HCT116 (cell line): ENCODE measurements at regions not wholly inside any gene's neighbourhood (a gene's known extent, or its start where the extent isn't known, plus 50 kb on each side); places are given as distances from the start of the nearest gene placed in this dataset.
"Not testable (repeated sequence)": the region's sequence is repeated elsewhere in the genome, so short reads cannot be mapped to it uniquely, and the experiment has no call there.

Source experiments
- ATAC-seq: fragments of 200-7000 bp; cut with Tn5 transposase; 2 replicates; pipeline ENCODE4 v1.9.1; 2020; ENCODE audit warnings: mild to moderate bottlenecking, moderate library complexity
- BruUV-seq: library from RNA; stranded (reverse); fragments of 400-500 nt; replicated peaks from 2 replicates; lab custom pipeline; 2021; lab: Mats Ljungman, UMichigan
- CTCF ChIA-PET: fragments of 300-600 bp; sonication (Branson Sonifier 250); formaldehyde crosslinking; loops from one replicate; lab custom pipeline; 2021; ENCODE audit warnings: antibody characterized with exemption; lab: Charles Lee
- POLR2A ChIA-PET: fragments of 300-600, 350-600 bp; sonication (Branson Sonifier 250); formaldehyde crosslinking; loops from one replicate; lab custom pipeline; 2021; ENCODE audit warnings: antibody characterized with exemption; lab: Charles Lee
- RAD21 ChIA-PET, 2 experiments: fragments of 300-600 bp; sonication (Branson Sonifier 250); formaldehyde crosslinking; loops; one replicate each; lab custom pipeline; 2023; ENCODE audit warnings: low total read pairs in 2 of 2; ENCODE audit not compliant: uncharacterized antibody in 2 of 2, unreplicated experiment in 2 of 2, low non-redundant PET in 1 of 2; lab: Charles Lee
- DNase-seq: peaks from one replicate; pipeline ENCODE4 v3.0.0-alpha.2; 2010; ENCODE audit warnings: low read depth, low spot score
- H2AFZ ChIP-seq: fragments of 200-600 bp; shearing (Covaris generic), sonication (generic); 2 replicates; pipeline ENCODE4 v1.6.1; 2017; ENCODE audit warnings: low read depth, mixed run types, mixed read lengths, antibody characterized with exemption, low read length; ENCODE audit not compliant: poor library complexity, severe bottlenecking
- H3K27ac ChIP-seq: 2 replicates; pipeline ENCODE4 v1.5.1; 2012; ENCODE audit warnings: low read depth, low read length
- H3K27me3 ChIP-seq: fragments of 200-600 bp; sonication (generic); 2 replicates; pipeline ENCODE4 v1.6.1; 2016; ENCODE audit warnings: mixed run types, low read length, mixed read lengths; ENCODE audit not compliant: insufficient read depth
- H3K36me3 ChIP-seq, 2 experiments: fragments of 200-500 bp in 1 of 2; fragments of 200-600 bp in 1 of 2; sonication (Bioruptor generic) in 1 of 2; sonication (generic) in 1 of 2; 2 replicates each; pipeline versions ENCODE4 v1.5.1 to v1.6.1; 2014 to 2016; ENCODE audit warnings: low read length in 2 of 2, inconsistent platforms in 1 of 2, mixed read lengths in 1 of 2, mixed run types in 1 of 2; ENCODE audit not compliant: insufficient read depth in 2 of 2, control insufficient read depth in 1 of 2
- H3K4me1 ChIP-seq, 2 experiments: fragments of 200-600 bp in 1 of 2; sonication (generic) in 1 of 2; 2 replicates each; pipeline versions ENCODE4 v1.5.1 to v1.6.1; 2012 to 2017; ENCODE audit warnings: low read length in 2 of 2, inconsistent platforms in 1 of 2, mild to moderate bottlenecking in 1 of 2, mixed read lengths in 1 of 2, mixed run types in 1 of 2, moderate library complexity in 1 of 2; ENCODE audit not compliant: insufficient read depth in 2 of 2, control insufficient read depth in 1 of 2
- H3K4me2 ChIP-seq: fragments of 200-600 bp; sonication (generic); 2 replicates; pipeline ENCODE4 v1.6.1; 2017; ENCODE audit warnings: mixed run types, low read length, mixed read lengths
- H3K4me3 ChIP-seq, 2 experiments: fragments of 200-600 bp in 1 of 2; sonication (generic) in 1 of 2; replicated peaks in 1 of 2; 2 replicates each; pipeline ENCODE4 v1.5.1; 2011 to 2016; ENCODE audit warnings: low read length in 2 of 2, control low read depth in 1 of 2, low read depth in 1 of 2, mild to moderate bottlenecking in 1 of 2, mixed read lengths in 1 of 2, mixed run types in 1 of 2
- H3K79me2 ChIP-seq: fragments of 200-600 bp; sonication (generic); 2 replicates; pipeline ENCODE4 v1.6.1; 2017; ENCODE audit warnings: mild to moderate bottlenecking, mixed run types, low read length, moderate library complexity, mixed read lengths; ENCODE audit not compliant: insufficient read depth
- H3K9ac ChIP-seq: fragments of 200-600 bp; sonication (generic); 2 replicates; pipeline ENCODE4 v1.6.1; 2016; ENCODE audit warnings: low read length, mixed read lengths
- H3K9me2 ChIP-seq: fragments of 200-600 bp; sonication (generic), shearing (Covaris generic); 2 replicates; pipeline ENCODE4 v1.6.1; 2017; ENCODE audit warnings: mixed run types, mild to moderate bottlenecking, moderate library complexity; ENCODE audit not compliant: insufficient read depth
- H3K9me3 ChIP-seq, 2 experiments: fragments of 200-500 bp in 1 of 2; fragments of 200-600 bp in 1 of 2; sonication (Bioruptor generic) in 1 of 2; sonication (generic) in 1 of 2; 2 replicates each; pipeline ENCODE4 v1.6.1; 2014 to 2017; ENCODE audit warnings: low read length in 2 of 2, mixed read lengths in 2 of 2, inconsistent platforms in 1 of 2, low read depth in 1 of 2, mild to moderate bottlenecking in 1 of 2, mixed run types in 1 of 2, moderate library complexity in 1 of 2; ENCODE audit not compliant: control insufficient read depth in 1 of 2, insufficient read depth in 1 of 2
- H4K20me1 ChIP-seq: fragments of 200-600 bp; sonication (generic), shearing (Covaris generic); 2 replicates; pipeline ENCODE4 v1.6.1; 2017; ENCODE audit warnings: mixed run types, mild to moderate bottlenecking, moderate library complexity; ENCODE audit not compliant: insufficient read depth
- ATF3 ChIP-seq: IDR thresholded peaks from 2 replicates; pipeline ENCODE4 v1.6.1; 2012
- CEBPB ChIP-seq: IDR thresholded peaks from 2 replicates; pipeline ENCODE4 v1.6.1; 2012; ENCODE audit warnings: low read depth
- EZH2 ChIP-seq: fragments of 200-600 bp; sonication (generic); IDR thresholded peaks from 2 replicates; pipeline ENCODE4 v1.6.1; 2017; ENCODE audit warnings: antibody characterized with exemption, mixed run types
- RAD21 ChIP-seq: IDR thresholded peaks from 2 replicates; pipeline ENCODE4 v1.6.1; 2012; ENCODE audit warnings: low read depth, mild to moderate bottlenecking
- ZNF274 ChIP-seq: fragments of 200-500 bp; sonication (Bioruptor generic); IDR thresholded peaks from 2 replicates; pipeline ENCODE4 v1.6.1; 2014; ENCODE audit warnings: mild to moderate bottlenecking, low read depth, low read length, inconsistent platforms
- intact Hi-C: fragments of 100-400 bp; cut with micrococcal nuclease; formaldehyde crosslinking; loops from 2 replicates; pipeline ENCODE4 v1.10.0; 2022

GRCh38 chr10:27311809-27312208, 71.2 kb upstream of the ACBD5 start:
- H3K27me3 ChIP-seq, H3K9ac ChIP-seq, H3K9me2 ChIP-seq, BruUV-seq, H3K4me2 ChIP-seq, H4K20me1 ChIP-seq, H3K4me3 ChIP-seq, H3K79me2 ChIP-seq, H3K27ac ChIP-seq, intact Hi-C loops, RAD21 ChIA-PET, H3K9me3 ChIP-seq, POLR2A ChIA-PET, H3K36me3 ChIP-seq, ATAC-seq, CTCF ChIA-PET, H2AFZ ChIP-seq, H3K4me1 ChIP-seq, DNase-seq: not testable (repeated sequence)

GRCh38 chr10:27298522-27298850, 57.9 kb upstream of the ACBD5 start:
- RAD21 ChIA-PET, H3K36me3 ChIP-seq, H3K9me2 ChIP-seq, H3K4me1 ChIP-seq, H3K27ac ChIP-seq, H3K9ac ChIP-seq, H3K79me2 ChIP-seq, H4K20me1 ChIP-seq, H2AFZ ChIP-seq, BruUV-seq, POLR2A ChIA-PET, H3K27me3 ChIP-seq, H3K9me3 ChIP-seq, ATAC-seq, DNase-seq, intact Hi-C loops, CTCF ChIA-PET, H3K4me2 ChIP-seq, H3K4me3 ChIP-seq: not testable (repeated sequence)

GRCh38 chr10:27297844-27298521, 57.4 kb upstream of the ACBD5 start:
- RAD21 ChIA-PET, result no interaction called here
- ATAC-seq, result no peak

GRCh38 chr10:27296285-27296684, 55.7 kb upstream of the ACBD5 start:
- H3K4me1 ChIP-seq, H3K36me3 ChIP-seq, intact Hi-C loops, H3K27ac ChIP-seq, H3K9ac ChIP-seq, H2AFZ ChIP-seq, H3K79me2 ChIP-seq, H3K27me3 ChIP-seq, H4K20me1 ChIP-seq, RAD21 ChIA-PET, H3K4me2 ChIP-seq, ATAC-seq, BruUV-seq, CTCF ChIA-PET, H3K9me3 ChIP-seq, DNase-seq, H3K4me3 ChIP-seq, POLR2A ChIA-PET, H3K9me2 ChIP-seq: not testable (repeated sequence)

More at GRCh38 chr10:27297844-27298521, 57.4 kb upstream of the ACBD5 start:
- ChIA-PET CTCF (no interaction called here), POLR2A (no interaction called here)
- Histone ChIP-seq H3K36me3 (no peaks in the 10 kb centered on the region), H3K27ac (no peak overlapping the region), H3K4me2 (no peak overlapping the region), H2AFZ (no peak overlapping the region), H3K4me3 (no peak overlapping the region), H4K20me1 (no peaks in the 10 kb centered on the region), H3K9ac (no peak overlapping the region), H3K79me2 (no peaks in the 10 kb centered on the region), H3K9me3 (no peaks in the 10 kb centered on the region), H3K4me1 (no peaks in the 10 kb centered on the region), H3K9me2 (no peaks in the 10 kb centered on the region), H3K27me3 (no peaks in the 10 kb centered on the region)
- BruUV-seq, result no TSS peak
- DNase-seq, result no peak
- TF ChIP-seq CEBPB (no peak), ATF3 (no peak), EZH2 (no peak), ZNF274 (no peak), RAD21 (no peak)
- intact Hi-C loops, result no loop called here
